ENCODE measurements at regions not wholly inside any gene's neighbourhood (a gene's known extent, or its start where the extent isn't known, plus 50 kb on each side); places are given as distances from the start of the nearest gene placed in this dataset.
"Not testable (repeated sequence)": the region's sequence is repeated elsewhere in the genome, so short reads cannot be mapped to it uniquely, and the experiment has no call there.

- TF ChIP-seq, protein P1, sequence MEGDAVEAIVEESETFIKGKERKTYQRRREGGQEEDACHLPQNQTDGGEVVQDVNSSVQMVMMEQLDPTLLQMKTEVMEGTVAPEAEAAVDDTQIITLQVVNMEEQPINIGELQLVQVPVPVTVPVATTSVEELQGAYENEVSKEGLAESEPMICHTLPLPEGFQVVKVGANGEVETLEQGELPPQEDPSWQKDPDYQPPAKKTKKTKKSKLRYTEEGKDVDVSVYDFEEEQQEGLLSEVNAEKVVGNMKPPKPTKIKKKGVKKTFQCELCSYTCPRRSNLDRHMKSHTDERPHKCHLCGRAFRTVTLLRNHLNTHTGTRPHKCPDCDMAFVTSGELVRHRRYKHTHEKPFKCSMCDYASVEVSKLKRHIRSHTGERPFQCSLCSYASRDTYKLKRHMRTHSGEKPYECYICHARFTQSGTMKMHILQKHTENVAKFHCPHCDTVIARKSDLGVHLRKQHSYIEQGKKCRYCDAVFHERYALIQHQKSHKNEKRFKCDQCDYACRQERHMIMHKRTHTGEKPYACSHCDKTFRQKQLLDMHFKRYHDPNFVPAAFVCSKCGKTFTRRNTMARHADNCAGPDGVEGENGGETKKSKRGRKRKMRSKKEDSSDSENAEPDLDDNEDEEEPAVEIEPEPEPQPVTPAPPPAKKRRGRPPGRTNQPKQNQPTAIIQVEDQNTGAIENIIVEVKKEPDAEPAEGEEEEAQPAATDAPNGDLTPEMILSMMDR (IDR thresholded peaks at IDR 0.05; ENCODE audit: borderline replicate concordance, extremely low read depth, insufficient read depth) = no peak
- Histone ChIP-seq H3K9me3 (ENCODE audit: control insufficient read depth in 2 of 3, insufficient read depth in 1 of 3, low read length in 3 of 3) (no peaks in the 10 kb centered on the region), H3K9ac (ENCODE audit: low read length in 3 of 3) (no peak overlapping the region), H3K4me3 (ENCODE audit: low read length in 3 of 3) (no peak overlapping the region), H3K27me3 (ENCODE audit: control insufficient read depth, insufficient read depth, low read length) (no peaks in the 10 kb centered on the region), H3K27ac (ENCODE audit: low read depth in 2 of 2, low read length in 2 of 2) (no peak overlapping the region), H3K36me3 (ENCODE audit: control insufficient read depth in 2 of 3, insufficient read depth in 3 of 3, low read length in 3 of 3) (no peaks in the 10 kb centered on the region), H3K4me1 (ENCODE audit: control insufficient read depth in 2 of 3, insufficient read depth in 2 of 3, low read depth in 1 of 3, low read length in 3 of 3) (no peaks in the 10 kb centered on the region)
- no peak for DNase-seq
- no peak for FAIRE-seq
- intact Hi-C loops (cut with DNase I) = no loop called here
Observed at GRCh38 chr6:80594461-80594860, 488.0 kb downstream of the BCKDHB start.

GRCh38 chr6:80592436-80592835 lies 486.0 kb downstream of the BCKDHB start:
- DNase-seq (no peak), FAIRE-seq (no peak)
- no peaks in the 10 kb centered on the region for H3K9me3 ChIP-seq (ENCODE audit: control insufficient read depth in 2 of 3, insufficient read depth in 1 of 3, low read length in 3 of 3)
- H3K9ac ChIP-seq (ENCODE audit: low read length in 3 of 3) = no peak overlapping the region
- TF ChIP-seq, protein P1 (IDR thresholded peaks at IDR 0.05; ENCODE audit: borderline replicate concordance, extremely low read depth, insufficient read depth) = no peak
- no peak overlapping the region for H3K27ac ChIP-seq (ENCODE audit: low read depth in 2 of 2, low read length in 2 of 2)
- H3K27me3 ChIP-seq (ENCODE audit: control insufficient read depth, insufficient read depth, low read length) = no peaks in the 10 kb centered on the region
- H3K36me3 ChIP-seq (ENCODE audit: control insufficient read depth in 2 of 3, insufficient read depth in 3 of 3, low read length in 3 of 3) = no peaks in the 10 kb centered on the region
- no peaks in the 10 kb centered on the region for H3K4me1 ChIP-seq (ENCODE audit: control insufficient read depth in 2 of 3, insufficient read depth in 2 of 3, low read depth in 1 of 3, low read length in 3 of 3)
- no peak overlapping the region for H3K4me3 ChIP-seq (ENCODE audit: low read length in 3 of 3)
- intact Hi-C loops (cut with DNase I) = no loop called here

- no peaks in the 10 kb centered on the region for H3K27me3 ChIP-seq (ENCODE audit: control insufficient read depth, insufficient read depth, low read length)
- no peak overlapping the region for H3K4me3 ChIP-seq (ENCODE audit: low read length in 3 of 3)
- H3K9me3 ChIP-seq (ENCODE audit: control insufficient read depth in 2 of 3, insufficient read depth in 1 of 3, low read length in 3 of 3) = peaks cover 0 to 7% (median 0%) of the 10 kb centered on the region in 3 donors
- intact Hi-C loops (cut with DNase I) = no loop called here
- FAIRE-seq (no peak), DNase-seq (no peak)
- H3K27ac ChIP-seq (ENCODE audit: low read depth in 2 of 2, low read length in 2 of 2) = no peak overlapping the region
- TF ChIP-seq, protein P1 (IDR thresholded peaks at IDR 0.05; ENCODE audit: borderline replicate concordance, extremely low read depth, insufficient read depth) = no peak
- H3K36me3 ChIP-seq (ENCODE audit: control insufficient read depth in 2 of 3, insufficient read depth in 3 of 3, low read length in 3 of 3) = no peaks in the 10 kb centered on the region
- no peaks in the 10 kb centered on the region for H3K4me1 ChIP-seq (ENCODE audit: control insufficient read depth in 2 of 3, insufficient read depth in 2 of 3, low read depth in 1 of 3, low read length in 3 of 3)
- H3K9ac ChIP-seq (ENCODE audit: low read length in 3 of 3) = no peak overlapping the region
Observed at GRCh38 chr6:80586242-80586641, 479.8 kb downstream of the BCKDHB start.

- no peak overlapping the region for H3K9ac ChIP-seq (ENCODE audit: low read length in 3 of 3)
- H3K27ac ChIP-seq (ENCODE audit: low read depth in 2 of 2, low read length in 2 of 2) = no peak overlapping the region
- no peaks in the 10 kb centered on the region for H3K27me3 ChIP-seq (ENCODE audit: control insufficient read depth, insufficient read depth, low read length)
- H3K4me1 ChIP-seq (ENCODE audit: control insufficient read depth in 2 of 3, insufficient read depth in 2 of 3, low read depth in 1 of 3, low read length in 3 of 3) = no peaks in the 10 kb centered on the region
- no peaks in the 10 kb centered on the region for H3K36me3 ChIP-seq (ENCODE audit: control insufficient read depth in 2 of 3, insufficient read depth in 3 of 3, low read length in 3 of 3)
- no peak overlapping the region for H3K4me3 ChIP-seq (ENCODE audit: low read length in 3 of 3)
- intact Hi-C loops (cut with DNase I) = no loop called here
- DNase-seq (no peak), FAIRE-seq (no peak)
- H3K9me3 ChIP-seq (ENCODE audit: control insufficient read depth in 2 of 3, insufficient read depth in 1 of 3, low read length in 3 of 3) = no peaks in the 10 kb centered on the region
- TF ChIP-seq, protein P1 (IDR thresholded peaks at IDR 0.05; ENCODE audit: borderline replicate concordance, extremely low read depth, insufficient read depth) = no peak
Observed at GRCh38 chr6:80579391-80580023, 473.0 kb downstream of the BCKDHB start.

GRCh38 chr6:80573320-80573719 lies 466.8 kb downstream of the BCKDHB start:
- H3K4me1 ChIP-seq (ENCODE audit: control insufficient read depth in 2 of 3, insufficient read depth in 2 of 3, low read depth in 1 of 3, low read length in 3 of 3); FAIRE-seq; H3K27me3 ChIP-seq (ENCODE audit: control insufficient read depth, insufficient read depth, low read length); H3K36me3 ChIP-seq (ENCODE audit: control insufficient read depth in 2 of 3, insufficient read depth in 3 of 3, low read length in 3 of 3); DNase-seq; H3K9ac ChIP-seq (ENCODE audit: low read length in 3 of 3); H3K9me3 ChIP-seq (ENCODE audit: control insufficient read depth in 2 of 3, insufficient read depth in 1 of 3, low read length in 3 of 3); H3K4me3 ChIP-seq (ENCODE audit: low read length in 3 of 3); H3K27ac ChIP-seq (ENCODE audit: low read depth in 2 of 2, low read length in 2 of 2); intact Hi-C loops (cut with DNase I): not testable (repeated sequence)

Data from kidney (tissue), 13 donors.